HL-60 (cell line): ENCODE measurements at regions not wholly inside any gene's neighbourhood (a gene's known extent, or its start where the extent isn't known, plus 50 kb on each side); places are given as distances from the start of the nearest gene placed in this dataset.

Source experiments
- DNase-seq, 2 experiments: peaks; one replicate each; pipeline ENCODE4 v3.0.0-alpha.2; 2010 to 2020; ENCODE audit warnings: low read depth in 1 of 2, low spot score in 1 of 2
- H3K27ac ChIP-seq: fragments of 250-450 bp; sonication (Bioruptor Pico); replicated peaks from 2 replicates; pipeline ENCODE4 v1.5.1; 2020; ENCODE audit warnings: mild to moderate bottlenecking, moderate library complexity
- H3K27me3 ChIP-seq: fragments of 250-450 bp; sonication (Bioruptor Pico); 2 replicates; pipeline ENCODE4 v1.5.1; 2021; ENCODE audit warnings: mild to moderate bottlenecking, moderate library complexity; ENCODE audit not compliant: insufficient read depth, poor library complexity, severe bottlenecking
- H3K4me3 ChIP-seq: replicated peaks from 2 replicates; pipeline ENCODE4 v1.5.1; 2011; ENCODE audit warnings: mild to moderate bottlenecking, control low read depth, low read length; ENCODE audit not compliant: insufficient read depth
- GABPA ChIP-seq: IDR thresholded peaks from 2 replicates; pipeline ENCODE4 v1.6.1; 2012; ENCODE audit warnings: low read depth
- POLR2AphosphoS5 ChIP-seq: IDR thresholded peaks from 2 replicates; pipeline ENCODE4 v1.6.1; 2012; ENCODE audit warnings: low read depth
- SPI1 ChIP-seq: IDR thresholded peaks from 2 replicates; pipeline ENCODE4 v1.6.1; 2012; ENCODE audit warnings: low read depth, mild to moderate bottlenecking, borderline replicate concordance
- TF ChIP-seq, protein P1 (sequence below): IDR thresholded peaks from one replicate; pipeline ENCODE4 v1.5.1; 2011; ENCODE audit warnings: low read length, control low read depth, inconsistent platforms; ENCODE audit not compliant: insufficient read depth
- TF ChIP-seq, protein P2 (sequence below): IDR thresholded peaks from 2 replicates; pipeline ENCODE4 v1.6.1; 2012; ENCODE audit warnings: low read depth; ENCODE audit not compliant: insufficient replicate concordance

DNA sequence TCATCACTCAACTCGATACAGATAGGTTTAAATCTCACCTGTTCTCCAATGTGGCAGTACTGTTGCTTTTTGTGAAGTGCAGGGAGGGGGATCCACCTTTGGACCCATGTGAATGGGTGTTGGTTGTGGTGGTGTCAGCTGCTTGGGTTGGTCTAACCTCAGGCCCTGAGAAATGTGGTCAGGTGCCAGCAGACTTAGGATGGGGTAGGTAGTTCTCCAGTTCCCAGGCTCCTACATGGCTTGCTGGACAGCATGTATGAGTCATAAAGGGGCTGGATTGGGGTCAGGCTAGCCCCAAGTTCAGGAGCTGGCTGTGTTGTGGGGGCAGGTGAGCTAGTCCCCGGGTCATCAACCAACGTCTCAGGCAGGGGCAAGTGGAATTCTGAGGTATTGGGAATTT lies 472.6 kb upstream of the CNTNAP2 start:
- DNase-seq, result no peak
- Histone ChIP-seq H3K27ac (no peak overlapping the region), H3K4me3 (no peak overlapping the region), H3K27me3 (no peaks in the 10 kb centered on the region)
- TF ChIP-seq, protein P1, sequence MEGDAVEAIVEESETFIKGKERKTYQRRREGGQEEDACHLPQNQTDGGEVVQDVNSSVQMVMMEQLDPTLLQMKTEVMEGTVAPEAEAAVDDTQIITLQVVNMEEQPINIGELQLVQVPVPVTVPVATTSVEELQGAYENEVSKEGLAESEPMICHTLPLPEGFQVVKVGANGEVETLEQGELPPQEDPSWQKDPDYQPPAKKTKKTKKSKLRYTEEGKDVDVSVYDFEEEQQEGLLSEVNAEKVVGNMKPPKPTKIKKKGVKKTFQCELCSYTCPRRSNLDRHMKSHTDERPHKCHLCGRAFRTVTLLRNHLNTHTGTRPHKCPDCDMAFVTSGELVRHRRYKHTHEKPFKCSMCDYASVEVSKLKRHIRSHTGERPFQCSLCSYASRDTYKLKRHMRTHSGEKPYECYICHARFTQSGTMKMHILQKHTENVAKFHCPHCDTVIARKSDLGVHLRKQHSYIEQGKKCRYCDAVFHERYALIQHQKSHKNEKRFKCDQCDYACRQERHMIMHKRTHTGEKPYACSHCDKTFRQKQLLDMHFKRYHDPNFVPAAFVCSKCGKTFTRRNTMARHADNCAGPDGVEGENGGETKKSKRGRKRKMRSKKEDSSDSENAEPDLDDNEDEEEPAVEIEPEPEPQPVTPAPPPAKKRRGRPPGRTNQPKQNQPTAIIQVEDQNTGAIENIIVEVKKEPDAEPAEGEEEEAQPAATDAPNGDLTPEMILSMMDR, result no peak
- TF ChIP-seq GABPA, result no peak
- TF ChIP-seq, protein P2, sequence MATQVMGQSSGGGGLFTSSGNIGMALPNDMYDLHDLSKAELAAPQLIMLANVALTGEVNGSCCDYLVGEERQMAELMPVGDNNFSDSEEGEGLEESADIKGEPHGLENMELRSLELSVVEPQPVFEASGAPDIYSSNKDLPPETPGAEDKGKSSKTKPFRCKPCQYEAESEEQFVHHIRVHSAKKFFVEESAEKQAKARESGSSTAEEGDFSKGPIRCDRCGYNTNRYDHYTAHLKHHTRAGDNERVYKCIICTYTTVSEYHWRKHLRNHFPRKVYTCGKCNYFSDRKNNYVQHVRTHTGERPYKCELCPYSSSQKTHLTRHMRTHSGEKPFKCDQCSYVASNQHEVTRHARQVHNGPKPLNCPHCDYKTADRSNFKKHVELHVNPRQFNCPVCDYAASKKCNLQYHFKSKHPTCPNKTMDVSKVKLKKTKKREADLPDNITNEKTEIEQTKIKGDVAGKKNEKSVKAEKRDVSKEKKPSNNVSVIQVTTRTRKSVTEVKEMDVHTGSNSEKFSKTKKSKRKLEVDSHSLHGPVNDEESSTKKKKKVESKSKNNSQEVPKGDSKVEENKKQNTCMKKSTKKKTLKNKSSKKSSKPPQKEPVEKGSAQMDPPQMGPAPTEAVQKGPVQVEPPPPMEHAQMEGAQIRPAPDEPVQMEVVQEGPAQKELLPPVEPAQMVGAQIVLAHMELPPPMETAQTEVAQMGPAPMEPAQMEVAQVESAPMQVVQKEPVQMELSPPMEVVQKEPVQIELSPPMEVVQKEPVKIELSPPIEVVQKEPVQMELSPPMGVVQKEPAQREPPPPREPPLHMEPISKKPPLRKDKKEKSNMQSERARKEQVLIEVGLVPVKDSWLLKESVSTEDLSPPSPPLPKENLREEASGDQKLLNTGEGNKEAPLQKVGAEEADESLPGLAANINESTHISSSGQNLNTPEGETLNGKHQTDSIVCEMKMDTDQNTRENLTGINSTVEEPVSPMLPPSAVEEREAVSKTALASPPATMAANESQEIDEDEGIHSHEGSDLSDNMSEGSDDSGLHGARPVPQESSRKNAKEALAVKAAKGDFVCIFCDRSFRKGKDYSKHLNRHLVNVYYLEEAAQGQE, result no peak
- no peak for TF ChIP-seq POLR2AphosphoS5
- TF ChIP-seq SPI1, result no peak

DNA sequence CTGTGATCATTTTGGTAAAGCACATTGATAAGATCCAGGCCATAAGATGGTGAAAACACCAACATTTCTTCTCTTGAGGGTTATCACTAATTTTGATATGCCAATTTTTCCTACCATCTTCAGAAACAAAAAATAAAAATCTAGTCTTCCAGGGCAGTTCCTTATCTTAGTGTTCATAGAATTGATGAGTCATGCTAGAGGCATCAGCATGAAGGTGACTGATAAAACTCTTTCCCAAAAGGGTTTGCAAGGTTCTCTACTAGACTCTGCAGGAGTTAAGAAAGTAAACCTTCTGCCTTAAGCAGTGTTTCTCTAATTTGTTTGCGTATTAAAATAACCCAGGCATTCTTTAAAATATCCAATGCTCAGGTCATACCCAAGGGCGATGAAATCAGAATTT lies 483.1 kb upstream of the CNTNAP2 start:
- Histone ChIP-seq H3K27ac (no peak overlapping the region), H3K4me3 (no peak overlapping the region), H3K27me3 (no peaks in the 10 kb centered on the region)
- TF ChIP-seq, protein P1, result no peak
- no peak for DNase-seq

DNA sequence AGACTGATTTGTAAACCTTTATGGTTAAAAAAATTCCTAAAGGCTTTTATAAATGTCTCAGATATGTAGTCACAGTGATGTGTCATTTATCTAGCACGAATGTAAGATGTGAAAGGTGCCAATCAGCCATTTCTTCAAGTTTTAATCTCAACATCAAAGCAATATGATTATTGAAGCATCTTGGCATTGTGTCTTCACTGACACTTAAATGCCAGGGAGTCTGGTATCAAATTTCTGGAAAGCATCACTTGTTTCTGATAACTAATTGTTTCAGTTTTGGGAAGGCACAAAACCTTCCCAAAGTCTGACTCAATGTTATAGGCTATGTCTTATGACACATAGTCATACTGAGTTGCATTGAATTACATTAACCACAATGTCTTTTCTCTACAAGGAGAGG lies 492.0 kb upstream of the CNTNAP2 start:
- H3K27ac ChIP-seq, result no peak overlapping the region
- TF ChIP-seq, protein P2, result no peak
- TF ChIP-seq GABPA (no peak), POLR2AphosphoS5 (no peak), SPI1 (no peak)
- TF ChIP-seq, protein P1, result no peak
- no peak for DNase-seq

DNA sequence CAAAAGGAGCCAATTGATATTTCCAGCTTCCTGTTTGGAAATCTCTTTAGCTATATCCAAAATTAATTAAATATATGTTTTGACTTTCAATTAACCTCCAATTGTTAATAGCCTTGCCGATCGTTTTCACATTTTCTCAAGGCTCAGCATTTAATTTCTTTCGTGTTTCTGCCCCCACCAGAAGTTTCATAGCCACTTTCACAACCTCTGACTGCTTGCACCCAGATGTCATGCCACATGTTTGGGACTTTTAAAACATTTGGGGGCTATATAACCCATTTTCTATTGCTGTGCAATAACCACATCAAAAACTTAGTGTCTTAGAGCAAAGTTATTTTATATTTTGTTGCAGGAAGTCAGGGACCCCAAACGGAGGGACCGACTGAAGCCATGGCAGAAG lies 510.6 kb upstream of the CNTNAP2 start:
- no peak for DNase-seq
- no peaks in the 10 kb centered on the region for H3K27me3 ChIP-seq
- no peak overlapping the region for H3K27ac ChIP-seq

More for the DNA sequence above, 492.0 kb upstream of the CNTNAP2 start:
- H3K4me3 ChIP-seq, result no peak overlapping the region
- no peaks in the 10 kb centered on the region for H3K27me3 ChIP-seq

More for the DNA sequence above, 510.6 kb upstream of the CNTNAP2 start:
- TF ChIP-seq GABPA (no peak), POLR2AphosphoS5 (no peak)
- TF ChIP-seq, protein P2, result no peak
- no peak overlapping the region for H3K4me3 ChIP-seq
